GM18505 (cell line): ENCODE measurements at regions not wholly inside any gene's neighbourhood (a gene's known extent, or its start where the extent isn't known, plus 50 kb on each side); places are given as distances from the start of the nearest gene placed in this dataset.
"Not testable (repeated sequence)": the region's sequence is repeated elsewhere in the genome, so short reads cannot be mapped to it uniquely, and the experiment has no call there.

ENCODE experiments used
- ATAC-seq: cut with Tn5 transposase; IDR thresholded peaks from one replicate; pipeline ENCODE4 v1.9.1; 2021; ENCODE audit not compliant: unreplicated experiment
- POLR2A ChIP-seq: IDR thresholded peaks from 4 replicates; pipeline ENCODE4 v1.6.1; 2011; ENCODE audit warnings: borderline replicate concordance; ENCODE audit not compliant: insufficient read depth, insufficient read length; ENCODE audit errors: extremely low read depth

DNA sequence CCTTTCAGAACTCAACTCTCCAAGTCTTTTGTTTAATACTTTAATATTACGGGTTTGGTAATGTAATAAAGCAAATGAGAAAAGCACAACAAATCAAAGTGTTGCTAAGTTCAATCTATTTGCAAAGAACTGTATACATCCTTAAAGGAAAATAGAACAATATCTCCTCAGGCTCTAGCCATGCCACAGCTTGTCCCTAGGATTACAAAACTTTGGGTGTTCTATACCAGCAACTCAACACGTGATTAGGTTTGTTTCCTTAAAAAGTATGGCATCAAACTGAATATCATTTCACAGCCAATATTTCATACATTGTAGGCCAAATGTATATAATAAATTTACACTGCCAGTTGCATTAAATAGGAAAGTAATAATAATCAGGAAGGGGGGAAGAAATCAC is 418.6 kb upstream of the MDFIC2 start:
- no peak for TF ChIP-seq POLR2A
- ATAC-seq: no peak

GRCh38 chr3:70729845-70730244 is 417.4 kb upstream of the MDFIC2 start:
- no peak for ATAC-seq
- no peak for TF ChIP-seq POLR2A

DNA sequence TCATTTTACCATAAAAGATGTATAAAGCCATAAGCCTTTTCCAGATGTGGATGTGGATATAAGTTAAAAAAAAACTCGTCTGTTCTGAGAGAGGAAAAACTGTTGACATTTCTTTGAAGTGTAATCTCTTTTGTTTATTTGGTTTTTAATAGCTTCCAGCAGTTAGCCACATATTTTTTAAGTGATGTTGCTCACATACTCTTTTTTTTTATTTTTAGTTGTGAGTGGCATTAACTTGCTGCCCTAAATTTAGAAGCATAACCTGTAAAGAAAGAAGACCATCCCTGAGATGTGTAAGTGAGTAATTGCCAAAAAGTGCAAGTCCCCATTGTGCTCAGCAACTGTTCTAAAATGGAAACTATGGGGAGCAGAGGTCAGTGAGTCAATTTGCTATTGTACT is 415.9 kb upstream of the MDFIC2 start:
- no peak for TF ChIP-seq POLR2A

GRCh38 chr3:70726961-70727360 is 414.5 kb upstream of the MDFIC2 start:
- TF ChIP-seq POLR2A: no peak
- no peak for ATAC-seq

More for the DNA sequence above, 415.9 kb upstream of the MDFIC2 start:
- ATAC-seq: no peak

GRCh38 chr3:70726096-70726938 is 413.9 kb upstream of the MDFIC2 start:
- TF ChIP-seq POLR2A: no peak
- ATAC-seq: no peak

DNA sequence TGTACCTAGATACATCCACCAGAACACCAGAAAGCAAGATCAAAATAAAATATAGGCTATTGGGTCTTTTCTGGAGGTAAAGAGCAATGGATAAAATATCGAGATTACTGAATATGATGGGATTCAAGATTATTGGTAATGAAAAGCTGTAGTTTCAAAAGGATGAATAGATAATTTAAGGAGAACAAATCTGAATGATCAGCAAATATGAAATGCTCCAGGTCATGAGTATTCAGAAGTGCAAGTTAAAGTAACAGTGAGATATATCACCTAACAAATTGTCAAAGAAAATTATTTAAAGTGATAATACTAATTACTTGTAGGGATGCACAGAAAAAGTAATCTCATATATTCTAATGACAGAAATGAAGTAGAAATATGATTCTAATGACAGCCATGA is 409.6 kb upstream of the MDFIC2 start:
- TF ChIP-seq POLR2A: no peak
- no peak for ATAC-seq

DNA sequence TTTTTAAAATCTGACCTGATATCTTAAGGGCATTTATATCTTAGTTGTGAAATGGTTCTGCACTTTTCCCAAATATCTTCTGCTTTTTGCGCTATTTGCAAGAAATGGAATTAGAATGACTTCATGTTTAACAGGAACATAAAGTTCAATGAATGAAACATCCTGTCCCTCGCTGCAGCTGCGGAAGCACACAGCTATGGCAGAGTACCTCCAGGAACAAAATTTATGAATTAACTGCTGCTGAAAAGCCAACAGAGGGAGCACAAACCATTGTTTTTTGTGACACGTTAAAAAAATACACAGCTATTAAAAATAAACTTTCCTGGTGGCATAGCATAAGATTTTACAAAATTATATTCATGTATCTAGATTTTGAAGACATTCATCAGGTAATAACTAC is 404.4 kb upstream of the MDFIC2 start:
- TF ChIP-seq POLR2A: no peak
- no peak for ATAC-seq

- no peak for TF ChIP-seq POLR2A
- no peak for ATAC-seq
Measured at GRCh38 chr3:70712449-70713082, 400.1 kb upstream of the MDFIC2 start.

DNA sequence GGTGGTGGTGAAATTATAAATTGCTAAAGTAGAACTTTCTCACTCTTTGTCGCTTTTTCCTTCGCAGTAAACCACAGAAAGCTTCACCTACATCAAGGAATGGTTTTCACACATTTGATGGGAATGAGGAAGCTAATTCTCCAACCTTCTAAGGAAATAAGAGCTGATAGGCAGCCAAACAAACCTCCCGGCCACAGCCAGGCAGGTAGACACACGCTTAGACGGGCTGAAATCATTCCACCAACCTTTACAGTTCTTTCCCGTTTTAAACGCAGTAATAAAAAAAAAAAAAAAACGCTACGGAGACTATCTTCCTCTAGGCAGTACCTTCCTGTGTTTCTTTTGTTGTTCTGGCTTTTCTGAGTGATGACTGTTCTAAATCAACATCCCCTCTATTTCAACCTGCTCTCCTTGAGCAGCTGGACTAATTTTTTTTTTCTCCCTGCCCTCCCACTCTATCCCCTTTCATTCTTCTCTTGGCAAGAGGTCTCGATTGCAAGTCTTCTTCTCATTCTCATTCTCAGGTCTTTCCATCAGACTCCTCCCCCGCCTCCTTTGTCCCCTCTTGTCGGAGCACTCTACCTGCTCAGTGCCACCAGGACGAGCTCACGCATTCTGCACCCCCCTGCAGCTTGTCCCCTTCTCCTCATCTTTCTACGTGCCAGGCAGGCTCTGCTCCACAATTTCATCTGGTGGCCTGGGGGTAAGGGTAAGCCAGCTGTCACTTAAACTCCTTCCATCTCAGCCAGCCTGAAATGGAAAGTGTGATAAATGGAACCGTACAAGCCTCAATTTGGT is 391.1 kb upstream of the MDFIC2 start:
- no peak for ATAC-seq
- TF ChIP-seq POLR2A: no peak

DNA sequence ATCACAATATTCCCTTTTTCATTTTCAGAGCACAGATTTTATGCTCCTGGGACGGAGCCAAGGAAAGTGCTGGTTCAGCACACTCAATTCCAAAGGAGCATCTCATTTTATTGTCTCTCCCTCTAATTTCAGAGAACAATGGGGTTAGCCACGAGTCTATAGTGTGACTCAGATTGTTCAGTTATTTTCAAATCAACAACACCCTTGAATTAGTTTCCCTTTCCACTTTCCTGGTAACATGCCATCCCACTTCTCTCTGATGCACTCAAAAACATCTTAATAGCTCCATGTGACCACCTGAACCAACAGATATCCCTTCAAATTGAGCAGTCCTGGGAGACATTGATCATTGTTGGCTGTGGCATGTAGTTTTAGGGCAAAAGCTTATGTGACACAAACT is 389.7 kb upstream of the MDFIC2 start:
- no peak for TF ChIP-seq POLR2A
- no peak for ATAC-seq

- ATAC-seq: no peak
- no peak for TF ChIP-seq POLR2A
Measured at GRCh38 chr3:70684701-70685100, 372.3 kb upstream of the MDFIC2 start.

DNA sequence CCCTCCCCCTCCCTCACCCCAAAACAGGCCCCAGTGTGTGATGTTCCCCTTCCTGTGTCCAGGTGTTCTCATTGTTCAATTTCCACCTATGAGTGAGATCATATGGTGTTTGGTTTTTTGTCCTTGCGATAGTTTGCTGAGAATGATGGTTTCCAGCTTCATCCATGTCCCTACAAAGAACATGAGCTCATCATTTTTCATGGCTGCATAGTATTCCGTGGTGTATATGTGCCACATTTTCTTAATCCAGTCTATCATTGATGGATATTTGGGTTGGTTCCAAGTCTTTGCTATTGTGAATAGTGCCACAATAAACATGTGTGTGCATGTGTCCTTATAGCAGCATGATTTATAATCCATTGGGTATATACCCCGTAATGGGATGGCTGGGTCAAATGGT is 363.4 kb upstream of the MDFIC2 start:
- ATAC-seq: not testable (repeated sequence)

DNA sequence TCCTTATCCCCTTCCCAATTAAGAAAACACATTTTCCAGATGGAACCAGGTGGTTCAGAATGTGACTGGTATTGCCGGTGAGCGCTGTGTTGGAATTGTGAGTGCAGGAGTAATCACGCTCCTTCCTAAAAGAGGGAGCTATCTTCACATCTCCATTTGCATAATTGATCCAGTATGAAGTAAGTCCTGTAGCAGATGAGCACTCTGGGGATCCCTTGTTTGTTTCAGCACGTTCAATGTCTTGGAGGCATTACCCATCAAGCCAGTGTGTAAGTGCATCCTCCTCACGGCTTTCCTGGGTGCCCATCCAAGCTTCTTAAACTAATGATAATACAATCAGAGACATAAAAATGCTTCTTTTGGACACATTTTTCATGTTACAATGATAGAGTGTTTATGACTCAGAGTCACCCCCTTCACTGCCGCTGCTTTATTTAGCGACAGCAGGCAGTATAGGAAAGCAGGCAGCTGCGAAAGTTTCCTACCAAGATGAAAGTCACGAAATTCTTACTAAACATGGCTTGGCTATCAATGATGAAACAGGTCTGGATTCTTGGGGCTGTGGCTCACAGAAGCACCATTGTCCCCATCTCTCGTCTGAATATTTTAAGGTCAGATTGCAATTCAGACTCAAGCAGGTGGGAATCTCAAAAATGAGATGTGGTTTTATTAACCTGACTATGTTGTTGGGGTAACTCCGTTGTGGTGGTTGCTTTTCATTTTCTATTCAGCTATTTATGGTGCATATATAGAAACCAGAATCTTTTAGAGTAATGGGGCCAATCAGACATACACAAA is 346.3 kb upstream of the MDFIC2 start:
- no peak for ATAC-seq
- TF ChIP-seq POLR2A: no peak
